ENCODE measurements at regions not wholly inside any gene's neighbourhood (a gene's known extent, or its start where the extent isn't known, plus 50 kb on each side); places are given as distances from the start of the nearest gene placed in this dataset.
A peak's percentile ranks its signal among the peaks of the same experiment; 100 is the strongest.

DNA sequence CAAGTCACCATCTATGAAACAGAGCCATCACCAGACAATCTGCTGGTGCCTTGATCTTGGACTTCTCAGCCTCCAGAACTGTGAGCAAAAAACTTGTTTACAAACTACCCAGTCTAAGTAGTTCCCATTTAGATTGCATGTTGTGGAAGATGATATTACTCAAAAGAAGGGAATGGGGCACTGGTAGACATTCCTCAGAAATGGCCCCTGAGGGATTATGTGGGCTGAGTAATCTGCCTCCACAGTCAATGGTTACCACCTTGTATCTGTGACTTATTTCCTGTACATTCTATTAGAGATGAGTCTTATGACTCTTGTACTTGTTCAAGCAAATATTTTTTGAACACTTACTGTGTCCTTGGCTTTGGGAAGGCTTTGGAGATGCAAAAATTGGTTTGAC lies 160.4 kb downstream of the NUP35 start:
- ChIA-PET POLR2A (no interaction called here), CTCF (no interaction called here)
- DNase-seq (ENCODE audit: low read depth, low spot score) = peak; percentile 14
- Histone ChIP-seq H3K4me3 (replicated peaks in 1 of 3; ENCODE audit: insufficient read depth in 1 of 3, low read depth in 1 of 3, low read length in 3 of 3) (no peak overlapping the region), H3K9me3 (replicated peaks; ENCODE audit: control insufficient read depth, insufficient read depth, low read length) (no peaks in the 10 kb centered on the region), H3K36me3 (ENCODE audit: control insufficient read depth in 2 of 2, extremely low read depth in 1 of 2, insufficient read depth in 2 of 2, low read length in 2 of 2) (no peaks in the 10 kb centered on the region), H3K27ac (ENCODE audit: insufficient read depth, low read depth, low read length) (no peak overlapping the region), H3K4me1 (ENCODE audit: control insufficient read depth, extremely low read depth, insufficient read depth, low read length) (no peaks in the 10 kb centered on the region), H3K9ac (replicated peaks; ENCODE audit: extremely low read depth, insufficient read depth, low read length) (no peak overlapping the region), H2AFZ (ENCODE audit: low read depth, low read length) (no peak overlapping the region), H3K9me1 (replicated peaks; ENCODE audit: control insufficient read depth, extremely low read depth, insufficient read depth, low read length) (no peaks in the 10 kb centered on the region), H3K27me3 (ENCODE audit: control insufficient read depth in 2 of 2, insufficient read depth in 2 of 2, low read length in 2 of 2) (no peaks in the 10 kb centered on the region), H3K4me2 (ENCODE audit: insufficient read depth, low read length) (no peak overlapping the region), H3K79me2 (ENCODE audit: control insufficient read depth, insufficient read depth, low read length) (no peaks in the 10 kb centered on the region), H4K20me1 (replicated peaks; ENCODE audit: control insufficient read depth, extremely low read depth, insufficient read depth, low read length) (no peaks in the 10 kb centered on the region)
- no peak for TF ChIP-seq POLR2AphosphoS5 (IDR thresholded peaks at IDR 0.05; ENCODE audit: insufficient read depth, low read depth, low read length)
- no peak for TF ChIP-seq POLR2A (IDR thresholded peaks at IDR 0.05; ENCODE audit: low read depth, low read length)
- TF ChIP-seq, protein P1, sequence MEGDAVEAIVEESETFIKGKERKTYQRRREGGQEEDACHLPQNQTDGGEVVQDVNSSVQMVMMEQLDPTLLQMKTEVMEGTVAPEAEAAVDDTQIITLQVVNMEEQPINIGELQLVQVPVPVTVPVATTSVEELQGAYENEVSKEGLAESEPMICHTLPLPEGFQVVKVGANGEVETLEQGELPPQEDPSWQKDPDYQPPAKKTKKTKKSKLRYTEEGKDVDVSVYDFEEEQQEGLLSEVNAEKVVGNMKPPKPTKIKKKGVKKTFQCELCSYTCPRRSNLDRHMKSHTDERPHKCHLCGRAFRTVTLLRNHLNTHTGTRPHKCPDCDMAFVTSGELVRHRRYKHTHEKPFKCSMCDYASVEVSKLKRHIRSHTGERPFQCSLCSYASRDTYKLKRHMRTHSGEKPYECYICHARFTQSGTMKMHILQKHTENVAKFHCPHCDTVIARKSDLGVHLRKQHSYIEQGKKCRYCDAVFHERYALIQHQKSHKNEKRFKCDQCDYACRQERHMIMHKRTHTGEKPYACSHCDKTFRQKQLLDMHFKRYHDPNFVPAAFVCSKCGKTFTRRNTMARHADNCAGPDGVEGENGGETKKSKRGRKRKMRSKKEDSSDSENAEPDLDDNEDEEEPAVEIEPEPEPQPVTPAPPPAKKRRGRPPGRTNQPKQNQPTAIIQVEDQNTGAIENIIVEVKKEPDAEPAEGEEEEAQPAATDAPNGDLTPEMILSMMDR (IDR thresholded peaks at IDR 0.05; ENCODE audit: extremely low read depth in 1 of 2, insufficient read depth in 1 of 2, low read depth in 1 of 2, low read length in 2 of 2) = no peak
- TF ChIP-seq GATA2 (IDR thresholded peaks at IDR 0.05; ENCODE audit: insufficient read depth, insufficient read length, low read depth, low read length) = peak; percentile 42
- no peak for TF ChIP-seq MYC (IDR thresholded peaks at IDR 0.05; ENCODE audit: low read depth, low read length)
- no peak for TF ChIP-seq EZH2 (IDR thresholded peaks at IDR 0.05; ENCODE audit: borderline replicate concordance, low read depth, low read length, severe bottlenecking)
- TF ChIP-seq JUN (IDR thresholded peaks at IDR 0.05; ENCODE audit: borderline replicate concordance, insufficient read depth, insufficient read length, low read depth) = no peak
- TF ChIP-seq FOS (IDR thresholded peaks at IDR 0.05; ENCODE audit: borderline replicate concordance, insufficient read depth, low read length) = peak; percentile 71
- TF ChIP-seq, protein P2, sequence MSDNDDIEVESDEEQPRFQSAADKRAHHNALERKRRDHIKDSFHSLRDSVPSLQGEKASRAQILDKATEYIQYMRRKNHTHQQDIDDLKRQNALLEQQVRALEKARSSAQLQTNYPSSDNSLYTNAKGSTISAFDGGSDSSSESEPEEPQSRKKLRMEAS (IDR thresholded peaks at IDR 0.05; ENCODE audit: insufficient read depth, insufficient read length) = no peak
- dilution Hi-C loops (cut with MboI; ENCODE audit: extremely low pct_ligation_motif_present, low sequenced_read_pairs) = no loop called here
- BruUV-seq (replicated peaks) = no TSS peak
- FAIRE-seq = no peak
- intact Hi-C loops (cut with micrococcal nuclease) = no loop called here

Measured in endothelial cell of umbilical vein (primary cell).